ENCODE measurements at regions not wholly inside any gene's neighbourhood (a gene's known extent, or its start where the extent isn't known, plus 50 kb on each side); places are given as distances from the start of the nearest gene placed in this dataset.

DNA sequence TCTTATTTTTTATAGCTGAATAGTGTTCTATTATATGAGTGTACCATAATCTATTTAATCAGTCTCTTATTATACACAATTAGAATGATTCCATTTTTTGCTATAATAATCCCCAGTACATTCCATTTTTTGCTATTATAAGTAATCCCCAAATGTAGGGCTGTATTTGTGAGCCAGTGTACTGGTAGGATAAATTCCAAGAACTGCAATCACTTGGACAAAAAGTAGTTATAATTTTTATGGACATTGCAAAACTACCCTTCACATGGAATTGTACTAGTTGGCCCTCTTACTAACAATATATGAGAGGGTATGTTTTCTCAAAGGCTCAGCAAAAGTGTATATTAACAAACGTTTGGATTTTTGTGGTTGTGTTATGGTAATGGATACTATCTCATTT lies 481.7 kb upstream of the CLINT1 start:
- no peak for DNase-seq

DNA sequence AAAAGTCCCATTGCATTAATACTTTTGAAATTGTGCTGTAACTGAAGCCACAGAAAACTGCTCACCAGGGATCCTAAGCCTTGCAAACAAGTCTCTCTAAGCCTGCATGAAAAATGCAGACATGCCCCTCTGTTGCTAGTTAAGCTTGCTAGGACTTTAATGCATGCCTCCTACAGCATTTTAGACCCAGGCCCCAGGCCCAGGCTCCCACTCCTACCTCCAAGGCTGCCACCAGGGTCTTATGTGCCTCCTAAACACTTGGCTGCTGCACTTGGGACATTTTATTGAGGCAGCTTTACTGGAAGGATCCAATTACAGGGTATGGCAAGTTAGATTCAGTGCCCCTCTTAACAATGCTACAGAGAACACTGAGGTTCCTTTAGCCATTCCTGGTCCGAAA lies 467.3 kb upstream of the CLINT1 start:
- DNase-seq = no peak

DNA sequence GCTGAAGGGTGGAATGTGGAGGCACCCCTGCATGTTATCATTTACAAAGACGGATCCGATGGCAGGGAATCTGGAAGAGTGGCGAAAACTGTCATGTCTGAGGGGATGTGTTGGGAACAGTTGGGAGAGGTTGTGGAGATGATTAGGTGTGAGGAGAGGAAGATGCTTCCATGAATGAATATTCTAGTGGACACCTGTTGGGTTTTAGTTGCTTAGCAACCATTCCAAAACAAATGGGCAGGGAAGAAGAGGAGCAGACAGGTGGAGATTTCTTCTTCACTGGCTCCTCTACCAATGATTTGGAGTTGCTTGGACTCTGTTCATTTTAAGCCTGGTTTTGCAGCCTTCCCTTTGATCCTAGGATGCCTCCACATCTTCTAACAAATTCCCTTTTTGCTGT lies 465.3 kb upstream of the CLINT1 start:
- no peak for DNase-seq

DNA sequence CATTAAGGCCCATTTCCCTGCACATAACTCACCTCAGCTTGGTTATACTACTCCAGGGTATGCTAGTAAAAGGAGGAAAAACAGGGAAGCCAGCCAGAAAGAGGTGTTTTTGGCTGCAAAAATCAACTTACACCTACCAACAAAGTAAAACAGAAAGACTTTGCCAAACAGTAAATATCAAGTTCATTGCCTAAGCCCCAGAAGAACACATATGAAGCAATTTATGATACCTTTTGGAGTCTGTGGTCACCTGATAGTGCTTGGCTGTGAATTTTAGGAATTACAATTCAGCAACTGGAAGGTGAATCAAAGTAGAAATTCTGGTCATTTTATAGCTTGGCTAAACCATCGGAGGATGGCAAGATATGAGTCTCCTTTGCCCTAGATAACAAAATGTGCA lies 463.7 kb upstream of the CLINT1 start:
- DNase-seq = no peak

DNA sequence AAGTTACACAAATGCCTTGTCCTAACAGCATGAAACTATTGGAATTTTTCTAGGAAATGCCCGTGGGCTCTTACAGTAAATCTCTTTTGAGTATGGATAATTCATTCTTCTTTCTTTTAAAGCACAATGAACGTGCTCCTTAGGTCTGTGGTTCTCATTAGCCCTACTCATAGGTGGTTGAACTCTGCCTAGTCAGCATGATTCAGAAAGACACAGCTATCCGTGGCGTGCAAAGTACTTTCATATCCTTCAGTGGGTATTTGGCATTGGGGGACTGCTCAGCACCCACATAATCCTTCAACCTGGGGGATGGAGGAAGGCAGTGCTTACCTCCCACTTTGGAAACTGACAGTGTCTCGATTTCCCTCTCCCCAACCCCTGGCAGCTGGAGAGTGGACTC lies 462.0 kb upstream of the CLINT1 start:
- no peak for DNase-seq

DNA sequence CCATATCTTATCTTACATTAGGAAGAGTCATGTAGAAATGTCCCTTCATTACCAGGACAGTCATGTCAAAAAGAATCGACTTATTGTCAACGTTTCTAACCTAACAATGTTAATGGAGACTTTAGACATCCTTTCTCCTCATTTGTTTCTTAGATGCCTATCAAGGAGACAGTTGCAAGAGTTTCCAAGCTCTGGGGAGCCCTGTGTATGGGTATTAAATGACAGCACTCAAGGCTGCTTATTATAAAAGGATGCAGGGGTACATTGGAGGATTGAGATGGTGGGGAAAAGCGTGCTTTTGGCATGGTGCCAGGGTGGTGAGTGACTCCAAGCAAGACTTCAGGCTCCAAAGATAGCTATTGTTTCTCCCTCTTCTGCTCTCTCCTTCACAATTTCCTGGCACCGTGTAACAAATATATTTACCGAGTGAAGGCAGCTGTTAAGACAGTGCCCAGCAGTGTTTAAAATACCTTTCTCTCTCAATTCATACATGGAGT lies 461.3 kb upstream of the CLINT1 start:
- no peak for DNase-seq

DNA sequence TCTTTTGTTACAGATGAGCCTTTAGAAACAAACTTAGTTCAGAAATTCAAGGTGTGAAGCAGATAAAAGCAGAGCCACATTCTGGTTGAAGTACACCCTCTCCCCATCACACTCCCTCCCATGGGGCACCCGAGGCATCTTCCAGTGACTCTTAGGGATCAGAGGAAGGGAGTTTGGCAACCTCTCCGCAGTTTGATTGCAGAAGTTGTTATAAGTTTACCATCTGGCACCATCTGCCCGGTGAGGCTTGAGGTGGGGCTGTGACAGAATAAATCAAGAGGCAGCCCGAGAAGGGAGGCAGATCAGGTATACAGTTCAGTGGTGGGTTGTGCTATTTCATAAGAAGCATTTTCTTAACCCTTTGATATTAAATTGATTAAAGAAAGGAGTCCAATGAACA lies 458.6 kb upstream of the CLINT1 start:
- no peak for DNase-seq

DNA sequence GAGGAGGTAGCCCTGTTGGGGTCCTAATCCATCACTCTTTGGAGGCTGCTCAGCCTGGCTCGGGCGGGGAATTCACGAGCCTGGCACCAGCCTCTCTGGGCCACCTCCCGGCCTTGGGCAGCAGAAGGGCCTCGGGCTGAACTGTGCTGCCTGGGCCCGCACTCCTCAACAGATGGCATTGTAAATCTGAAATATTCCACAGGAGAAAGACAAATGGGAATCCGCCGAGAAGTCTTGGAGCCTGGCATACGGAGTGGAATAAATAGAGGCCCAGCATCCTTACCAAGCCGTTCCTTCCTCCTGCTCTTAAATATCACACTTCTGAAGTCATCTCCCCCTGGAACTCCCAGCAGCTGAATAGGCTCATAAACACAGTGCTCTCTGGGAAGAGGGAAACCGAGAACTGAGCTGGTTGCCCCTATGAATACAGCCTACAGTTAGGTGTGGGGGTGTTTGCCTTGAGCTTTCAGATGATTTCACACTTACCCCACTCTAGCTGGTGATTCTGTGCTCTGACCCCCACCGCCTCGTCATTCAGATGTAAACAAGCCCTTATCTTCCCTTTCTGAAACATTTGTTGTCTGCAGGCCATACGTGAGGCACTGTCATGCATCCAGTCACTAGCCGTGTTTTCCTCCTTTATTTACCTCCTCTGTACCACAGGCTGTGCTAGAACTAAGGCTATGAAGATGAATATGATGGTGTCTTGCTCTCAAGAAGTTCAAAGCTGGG lies 455.0 kb upstream of the CLINT1 start:
- DNase-seq = no peak

DNA sequence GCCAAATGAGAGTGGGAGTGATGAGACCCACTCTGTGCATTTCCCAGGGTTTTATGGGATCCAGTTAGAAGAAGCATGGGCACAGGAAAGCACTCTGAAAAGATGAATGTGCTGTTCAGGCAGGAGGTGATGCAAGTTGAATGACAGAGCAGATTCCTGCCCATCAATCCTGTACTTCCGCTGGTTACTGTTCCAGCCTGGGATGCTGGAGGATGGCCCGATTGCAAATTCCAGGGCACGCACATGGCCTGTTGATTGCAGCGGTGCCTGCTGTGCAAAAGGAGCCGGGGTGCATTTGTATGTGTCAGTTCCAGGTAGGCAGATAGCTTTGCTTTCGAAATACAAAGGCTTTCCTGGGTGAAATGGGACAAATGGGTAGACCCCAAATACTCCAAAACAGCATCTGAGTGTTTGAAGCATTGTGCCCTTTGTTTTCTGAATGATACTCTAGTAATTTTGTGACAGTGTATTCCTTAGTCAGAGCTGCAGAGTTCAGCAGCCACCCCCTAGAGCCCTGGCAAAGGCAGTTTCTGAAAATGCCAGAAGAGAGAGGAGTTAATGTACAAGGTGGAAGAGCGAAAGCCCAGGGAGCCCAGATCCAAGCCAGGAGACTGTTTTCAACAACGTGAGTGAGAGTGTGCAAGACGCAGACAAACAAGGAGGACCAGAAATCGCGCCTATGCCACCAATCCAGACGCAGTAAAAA lies 454.2 kb upstream of the CLINT1 start:
- no peak for DNase-seq

DNA sequence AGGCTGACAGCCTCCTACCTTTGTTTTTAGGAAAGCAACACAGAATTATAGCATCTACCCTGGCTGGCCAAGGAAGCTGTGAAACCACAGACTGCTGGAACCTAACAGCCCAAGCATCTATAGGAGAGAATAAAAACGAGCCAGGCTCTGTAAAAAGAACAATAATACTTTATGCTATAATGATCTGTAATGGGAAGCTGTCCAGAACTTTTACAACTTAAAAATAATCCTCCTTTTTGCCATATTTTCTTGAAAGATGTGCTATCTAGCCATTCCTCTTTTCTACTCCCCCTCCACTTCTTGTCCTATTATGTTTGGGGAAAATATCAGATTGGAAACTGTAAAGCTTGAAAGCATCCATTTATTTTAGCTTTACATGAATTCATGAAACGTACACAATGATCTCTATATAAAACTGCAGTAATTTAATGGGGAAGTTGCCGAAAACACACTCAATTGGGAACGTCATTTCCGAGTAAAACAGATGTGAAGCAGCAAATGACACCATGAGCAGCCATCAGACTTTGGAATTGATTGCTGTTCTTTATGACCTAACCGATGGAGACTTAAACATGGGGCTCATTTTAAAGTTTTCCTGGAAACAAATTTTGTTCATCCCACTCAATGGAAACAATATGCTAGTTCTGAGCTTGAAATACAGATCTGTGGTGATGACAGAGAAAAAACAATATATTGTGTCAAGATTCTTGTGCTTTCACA lies 450.3 kb upstream of the CLINT1 start:
- DNase-seq = no peak

DNA sequence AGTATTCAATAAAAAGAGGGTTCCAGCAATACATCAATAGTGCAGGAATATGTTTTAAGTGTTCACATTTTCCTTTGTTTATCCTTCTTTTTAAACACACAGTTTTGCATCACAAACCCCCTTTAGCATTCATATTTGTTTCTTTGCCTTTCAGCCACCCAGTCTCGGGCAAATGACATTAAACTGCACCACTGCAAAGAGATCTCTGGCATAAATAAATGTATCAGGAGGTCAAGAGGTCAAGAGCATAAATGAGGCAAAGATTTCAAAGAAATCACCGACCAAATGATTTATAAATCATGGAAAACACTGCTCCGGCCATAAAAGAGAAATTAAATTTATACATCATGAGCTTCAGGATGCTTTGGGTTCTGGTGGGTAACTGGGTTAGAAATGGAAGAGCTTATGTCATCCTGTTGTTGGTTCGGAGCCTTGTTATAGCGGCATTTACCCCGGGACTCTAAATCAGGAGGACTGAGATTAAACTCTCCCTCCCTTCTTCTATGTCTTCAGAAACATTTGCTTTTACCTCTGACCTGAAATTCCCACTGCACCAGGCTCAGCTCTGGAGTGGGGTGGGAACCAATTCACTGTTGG lies 449.6 kb upstream of the CLINT1 start:
- no peak for DNase-seq

DNA sequence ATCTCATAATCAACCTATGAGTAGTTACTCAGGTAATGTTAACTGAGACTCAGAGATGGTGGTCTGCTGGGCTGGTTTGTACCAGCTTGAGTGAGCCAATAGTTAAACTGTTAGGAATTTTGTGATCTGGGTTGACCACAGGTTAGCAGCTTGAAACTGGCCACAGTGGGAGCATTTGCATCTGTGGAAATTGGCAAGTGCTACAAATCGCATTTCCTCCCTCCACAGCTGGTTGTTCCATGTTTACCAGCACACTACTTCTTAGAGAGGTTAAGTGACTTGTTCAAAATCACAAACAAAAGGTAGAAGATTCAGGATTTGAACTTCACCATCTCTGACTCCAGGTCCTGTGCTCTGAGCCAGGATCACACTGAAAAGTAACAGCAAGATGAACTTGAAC lies 446.9 kb upstream of the CLINT1 start:
- DNase-seq = no peak

DNA sequence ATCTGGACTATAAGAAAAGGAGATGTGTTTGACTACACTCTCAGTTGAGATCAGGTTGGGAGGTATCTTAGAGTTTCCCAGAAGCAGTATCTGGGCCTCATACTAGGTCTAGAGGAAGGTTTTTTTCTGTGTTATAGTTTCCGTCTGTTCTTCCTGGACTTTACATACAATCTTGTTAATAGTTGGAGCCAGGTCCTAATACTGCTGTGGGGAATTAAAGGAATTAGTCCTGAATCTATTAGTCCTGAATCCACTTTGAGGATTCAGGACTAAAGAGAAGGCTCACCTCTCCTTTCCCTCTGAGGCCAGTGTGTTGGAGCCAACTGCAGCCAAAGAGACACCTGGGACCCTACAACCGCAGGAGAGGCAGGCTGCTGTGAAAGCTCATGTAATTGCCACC lies 445.7 kb upstream of the CLINT1 start:
- no peak for DNase-seq

DNA sequence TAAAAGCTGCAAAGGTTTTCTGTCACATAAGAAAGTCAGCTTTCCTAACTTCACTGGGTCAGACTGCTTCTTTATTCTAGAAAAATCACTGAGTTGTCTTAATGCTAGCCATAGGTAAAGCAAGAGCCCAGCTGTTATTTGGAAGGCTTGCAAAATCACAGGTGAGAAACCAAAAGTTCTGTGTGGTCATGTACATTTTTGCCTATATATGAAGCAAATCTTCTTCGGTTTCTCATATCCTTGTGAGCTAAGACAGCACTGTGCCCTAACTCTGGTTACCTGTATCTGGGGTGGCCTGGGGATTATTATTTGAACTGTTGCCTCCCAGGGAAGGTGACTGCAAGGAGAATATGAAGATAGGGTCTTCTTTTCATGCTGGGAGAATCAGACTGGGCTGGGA lies 444.9 kb upstream of the CLINT1 start:
- no peak for DNase-seq

DNA sequence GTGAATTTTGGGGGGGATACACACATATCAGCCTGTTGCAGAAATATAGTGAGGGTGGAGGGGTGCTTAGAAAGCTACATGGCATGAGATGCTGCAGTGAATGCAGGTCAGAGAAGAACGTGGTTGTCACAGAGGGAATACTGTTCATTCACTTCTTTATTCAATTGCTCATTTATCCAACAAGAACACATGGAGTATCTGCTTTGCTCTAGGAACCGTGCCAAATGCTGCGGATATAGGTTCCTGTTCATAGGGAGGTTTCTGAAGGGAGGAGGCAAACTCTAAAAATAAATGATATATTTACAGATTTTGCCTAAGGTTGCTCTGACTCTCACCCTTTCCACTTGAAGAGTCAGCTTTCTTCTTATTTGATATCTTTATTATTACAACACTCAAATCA lies 444.3 kb upstream of the CLINT1 start:
- no peak for DNase-seq

DNA sequence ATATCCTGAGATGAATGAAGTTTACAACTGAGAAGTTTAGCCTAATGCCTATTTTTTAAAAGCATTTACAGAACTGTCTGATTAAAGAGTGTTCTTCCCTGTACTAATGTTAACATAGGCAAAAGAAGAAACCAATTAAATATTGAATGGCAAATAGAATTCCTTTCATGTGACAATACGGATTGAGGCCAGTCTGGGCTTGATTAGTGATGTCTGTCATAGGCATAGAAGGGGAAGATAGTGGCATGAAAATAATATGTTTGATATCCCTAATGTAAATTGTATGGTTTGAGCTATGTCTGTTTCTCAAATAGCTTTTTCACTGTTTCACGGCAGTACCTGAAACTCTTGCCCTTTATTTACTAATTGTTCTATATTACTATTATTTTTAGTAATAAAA lies 443.1 kb upstream of the CLINT1 start:
- DNase-seq = no peak

DNA sequence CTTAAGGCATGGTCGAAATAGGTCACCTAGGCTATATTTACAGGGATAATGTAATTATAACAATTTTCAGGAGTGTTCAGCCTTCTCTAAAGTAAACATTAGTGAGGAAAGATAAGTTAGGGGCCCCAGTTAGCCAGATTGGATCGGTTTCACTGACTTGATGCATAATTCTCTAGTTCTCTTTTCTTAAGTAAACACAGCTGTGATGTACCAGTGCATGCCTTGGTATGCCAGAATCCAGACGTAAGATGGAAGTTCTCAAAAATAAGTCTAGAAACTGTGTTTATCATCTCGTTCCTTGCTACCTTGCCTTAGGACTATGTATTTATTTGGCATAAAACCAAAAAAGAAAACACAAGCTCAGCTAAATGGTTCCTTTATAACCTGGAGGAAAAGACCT lies 442.2 kb upstream of the CLINT1 start:
- no peak for DNase-seq

DNA sequence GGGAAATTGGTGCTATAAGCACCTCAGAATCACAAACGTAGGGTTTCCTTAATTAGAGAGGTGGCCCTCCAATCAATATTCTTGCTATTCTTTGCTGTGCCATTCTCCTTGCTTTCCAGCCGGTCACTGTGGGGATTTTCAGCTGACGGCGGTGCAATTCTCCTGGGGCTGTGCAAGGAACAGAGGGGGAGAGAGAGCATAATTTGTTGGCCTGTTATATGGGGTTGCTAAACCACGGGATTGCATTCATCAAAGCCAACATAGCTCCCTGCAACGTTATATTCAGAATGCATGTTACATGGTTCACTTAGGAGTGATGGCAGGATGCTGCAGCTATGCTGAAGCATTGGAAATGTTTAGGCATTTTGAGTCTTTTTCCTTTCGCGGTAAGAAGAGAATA lies 441.3 kb upstream of the CLINT1 start:
- no peak for DNase-seq

DNA sequence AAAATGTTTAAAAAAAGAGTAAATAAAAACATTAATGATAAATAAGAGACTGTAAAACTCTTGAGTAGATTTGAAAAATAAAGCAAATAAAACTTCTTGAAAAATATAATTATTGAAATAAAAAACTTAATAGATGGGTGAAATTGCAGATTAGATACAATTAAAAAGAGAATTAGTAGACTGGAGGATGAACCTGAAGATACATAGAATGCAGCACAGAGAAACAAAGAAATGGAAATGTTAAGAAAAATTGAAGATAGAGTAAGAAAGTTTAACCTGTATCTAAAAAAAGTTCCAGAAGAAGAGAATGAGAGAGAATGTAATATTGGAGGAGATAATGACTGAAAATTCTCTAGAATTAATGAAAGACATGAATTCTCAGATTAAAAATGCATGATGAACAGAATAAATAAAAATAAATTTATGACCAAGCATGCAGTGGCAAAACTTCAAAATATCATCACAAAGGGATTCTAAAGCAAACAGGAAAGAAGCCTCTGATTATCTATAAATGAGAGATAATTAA lies 438.1 kb upstream of the CLINT1 start:
- no peak for DNase-seq

DNA sequence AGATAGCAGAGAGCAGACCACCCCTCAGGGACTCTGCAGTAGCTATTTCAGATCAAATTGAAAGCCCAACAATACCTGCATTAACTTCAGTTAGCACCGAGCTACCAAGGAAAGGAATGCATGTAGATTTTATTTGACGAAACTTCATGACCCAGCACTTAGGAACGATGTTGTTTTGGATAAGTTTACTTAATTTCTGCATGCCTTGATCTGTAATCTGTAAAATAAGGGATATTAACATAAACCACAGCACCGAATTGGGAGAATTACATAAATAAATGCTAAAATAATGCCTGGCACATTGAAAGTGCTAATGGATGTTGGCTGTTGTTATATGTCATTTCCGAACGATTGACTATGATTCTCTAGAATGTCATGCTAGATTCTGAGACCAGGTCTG lies 435.8 kb upstream of the CLINT1 start:
- DNase-seq = no peak

DNA sequence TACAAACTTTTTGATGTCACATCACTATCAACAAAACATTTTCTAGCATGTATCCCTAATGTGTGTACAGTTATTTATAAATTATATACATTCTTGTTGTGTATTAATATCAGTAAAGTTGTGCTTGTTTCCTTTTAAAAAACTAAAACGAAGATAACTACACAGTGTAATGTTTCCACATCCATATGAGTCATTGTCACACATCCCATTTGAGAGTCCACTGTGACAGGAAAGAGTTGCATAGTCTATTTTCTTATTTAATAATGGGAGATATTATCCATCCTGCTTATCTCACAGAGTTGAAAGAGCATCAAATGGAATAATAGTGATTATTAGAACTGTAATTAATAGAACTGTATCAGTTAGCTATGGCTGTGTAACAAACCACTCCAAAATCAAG lies 434.0 kb upstream of the CLINT1 start:
- no peak for DNase-seq

DNA sequence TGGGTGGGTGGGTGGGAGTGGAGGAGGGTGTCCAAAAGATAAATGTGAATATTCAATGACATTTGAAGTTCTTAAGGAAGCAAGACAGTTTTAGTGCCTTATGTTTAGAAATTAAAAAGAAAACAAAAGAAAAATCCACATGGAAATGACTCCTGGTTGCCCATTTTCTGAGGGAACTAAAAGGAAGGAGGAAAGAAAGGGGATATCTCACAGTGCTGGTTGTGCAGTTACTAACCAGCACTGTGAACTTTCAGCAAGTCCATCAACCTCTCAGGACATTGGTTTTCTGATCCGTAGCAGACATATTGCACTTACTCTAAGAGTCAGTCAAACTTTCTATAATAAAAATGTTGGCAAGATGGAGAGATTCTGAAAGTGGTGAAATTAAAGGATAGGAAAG lies 431.0 kb upstream of the CLINT1 start:
- no peak for DNase-seq

DNA sequence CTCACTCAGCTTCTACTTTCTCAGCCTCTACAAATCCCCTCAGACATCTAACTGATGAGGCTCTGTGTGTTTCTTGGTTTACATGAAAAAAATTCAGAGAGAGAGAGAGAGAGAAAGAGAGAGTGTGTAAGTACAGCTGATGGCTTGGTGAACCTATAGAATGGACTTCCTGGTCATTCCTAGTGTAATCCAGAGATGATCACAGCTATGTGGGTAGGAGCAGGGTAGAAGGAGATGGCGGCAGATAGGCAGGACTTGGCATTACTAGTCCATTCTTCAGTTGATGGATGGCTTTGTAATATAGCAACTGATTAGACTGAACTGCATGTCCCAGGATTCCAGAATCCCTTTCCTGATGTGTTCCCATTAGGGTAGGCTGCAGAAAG lies 429.3 kb upstream of the CLINT1 start:
- DNase-seq = no peak

All from stimulated activated CD8-positive, alpha-beta memory T cell treated with anti-CD3 and anti-CD28 coated beads, Interleukin-4, amount 100 ng/mL, for 48 hours (primary cell).